HK-2 (cell line): ENCODE measurements at regions not wholly inside any gene's neighbourhood (a gene's known extent, or its start where the extent isn't known, plus 50 kb on each side); places are given as distances from the start of the nearest gene placed in this dataset.

Experiments used
- DNase-seq: peaks from one replicate; pipeline ENCODE4 v3.0.0-alpha.2; 2018; ENCODE audit not compliant: unreplicated experiment

DNA sequence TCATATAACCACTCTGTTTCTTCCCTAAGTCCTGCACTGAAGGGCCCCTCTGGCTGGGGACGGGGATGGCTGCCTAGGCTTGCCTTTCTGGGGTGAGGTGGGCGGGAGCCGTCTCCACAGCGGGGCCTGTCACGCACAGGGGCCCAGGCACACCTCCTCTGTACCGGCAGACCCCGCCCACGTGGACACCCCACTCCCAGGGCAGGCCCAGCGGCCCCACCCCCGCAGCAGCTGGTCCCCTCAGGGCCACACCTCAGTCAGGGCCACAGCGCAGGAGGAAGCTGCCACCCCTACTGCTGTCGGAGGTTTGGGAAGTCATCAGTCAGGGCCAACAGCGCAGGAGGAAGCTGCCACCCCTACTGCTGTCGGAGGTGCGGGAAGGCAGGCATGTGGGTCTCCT is 257.6 kb upstream of the RAB6C start:
- DNase-seq = no peak

DNA sequence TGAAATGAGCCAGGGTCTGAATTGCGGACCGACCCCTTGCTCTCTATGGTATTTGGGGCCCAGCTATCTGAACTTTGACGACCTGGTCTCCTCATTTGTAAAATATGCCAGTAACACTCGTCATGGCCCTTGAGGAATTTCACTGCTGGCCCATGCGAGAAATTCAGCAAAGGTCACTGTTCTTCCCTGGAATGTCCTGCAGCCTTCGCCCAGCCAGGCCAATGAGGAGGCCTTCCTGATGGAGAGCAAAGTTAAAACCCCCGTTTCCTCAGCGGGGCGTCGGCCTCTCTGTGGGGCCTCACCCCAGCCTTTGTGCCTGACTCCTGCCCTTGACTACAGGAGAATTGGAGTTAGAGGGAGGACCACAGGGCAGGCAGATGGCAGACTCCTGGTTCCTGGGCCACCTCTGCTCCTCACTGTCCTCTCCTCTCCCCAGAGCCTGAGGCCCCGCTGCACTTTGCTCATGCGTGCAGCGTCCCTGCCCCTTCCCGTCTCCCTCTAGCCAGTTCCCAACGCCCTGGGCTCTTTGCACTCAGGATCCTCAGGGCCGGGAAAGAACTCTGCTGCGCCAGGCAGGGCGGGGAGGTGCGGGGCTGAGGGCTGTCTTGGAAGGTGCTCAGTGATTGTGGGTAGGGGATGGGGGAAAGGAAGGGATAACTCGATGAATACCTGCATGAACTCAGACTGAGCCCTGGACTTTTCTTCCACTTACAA is 257.0 kb upstream of the RAB6C start:
- no peak for DNase-seq

DNA sequence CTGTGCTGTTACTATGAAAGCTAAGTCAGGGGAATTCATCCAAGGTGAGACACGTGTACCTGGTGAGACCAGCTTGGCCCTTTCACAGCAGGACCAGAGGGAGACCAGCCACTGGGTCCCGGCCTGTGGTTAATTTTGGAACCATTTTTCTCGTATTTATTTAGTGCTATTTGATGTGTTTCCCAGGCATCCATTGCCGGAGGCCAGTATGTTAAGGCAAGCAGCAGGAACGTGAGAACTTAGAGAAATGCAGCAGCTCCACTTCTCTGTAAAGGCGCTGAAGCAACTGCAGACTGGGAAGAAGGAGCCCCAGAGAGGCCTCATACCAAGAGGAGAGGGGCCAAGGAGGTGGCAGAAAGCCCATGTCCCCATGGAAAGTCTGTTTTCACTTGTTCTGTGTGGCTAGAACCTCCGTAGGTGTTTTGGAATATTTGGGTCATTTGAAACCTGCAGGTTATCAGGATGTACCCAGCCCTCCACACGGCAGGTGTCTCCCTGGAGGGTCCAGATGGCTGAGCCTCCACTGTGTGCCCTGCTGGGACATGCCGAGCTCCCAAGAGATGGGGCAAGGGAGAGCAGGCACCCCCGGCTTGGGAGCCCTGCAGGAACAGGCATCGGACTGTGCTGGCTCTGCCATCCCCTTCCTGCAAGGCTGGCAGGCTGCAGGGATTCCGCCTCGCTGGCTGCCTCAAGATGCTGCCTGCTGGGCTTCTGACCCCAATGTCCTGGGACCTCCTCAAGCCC is 256.0 kb upstream of the RAB6C start:
- DNase-seq = no peak

DNA sequence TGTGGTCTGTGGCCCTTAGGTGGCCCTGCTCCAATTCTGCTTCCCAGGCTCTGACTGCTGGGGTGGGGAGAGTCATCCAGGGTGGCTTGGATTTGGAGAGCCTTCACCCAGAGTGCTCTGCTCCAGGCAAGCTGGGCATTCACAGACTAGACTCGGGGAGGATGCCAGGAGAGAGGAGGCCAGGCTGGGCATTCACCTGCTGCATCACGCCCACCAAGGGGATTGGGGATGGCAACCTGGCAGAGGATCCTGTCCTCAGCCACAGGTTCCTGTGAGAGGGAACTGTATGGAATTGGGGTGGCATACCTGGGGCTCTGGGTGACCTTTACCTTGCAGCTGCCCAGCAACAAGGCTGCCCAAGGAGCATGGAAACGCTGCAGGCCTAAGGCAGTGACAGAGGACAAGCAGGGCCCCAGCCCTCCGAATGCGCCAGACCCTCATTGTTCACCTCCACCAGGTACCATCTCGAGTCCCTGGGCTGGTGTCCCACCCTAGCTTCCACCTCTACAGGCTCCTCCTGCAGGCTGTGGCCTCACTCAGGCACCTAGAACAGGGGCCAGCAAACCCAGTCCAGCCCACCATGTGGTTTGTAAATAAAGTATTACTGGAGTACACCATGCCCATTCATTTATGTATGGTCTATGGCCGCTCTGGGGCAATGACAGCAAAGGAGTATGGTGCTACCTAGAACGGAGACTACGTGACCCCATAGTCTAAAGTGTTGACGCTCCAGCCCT is 255.3 kb upstream of the RAB6C start:
- no peak for DNase-seq

DNA sequence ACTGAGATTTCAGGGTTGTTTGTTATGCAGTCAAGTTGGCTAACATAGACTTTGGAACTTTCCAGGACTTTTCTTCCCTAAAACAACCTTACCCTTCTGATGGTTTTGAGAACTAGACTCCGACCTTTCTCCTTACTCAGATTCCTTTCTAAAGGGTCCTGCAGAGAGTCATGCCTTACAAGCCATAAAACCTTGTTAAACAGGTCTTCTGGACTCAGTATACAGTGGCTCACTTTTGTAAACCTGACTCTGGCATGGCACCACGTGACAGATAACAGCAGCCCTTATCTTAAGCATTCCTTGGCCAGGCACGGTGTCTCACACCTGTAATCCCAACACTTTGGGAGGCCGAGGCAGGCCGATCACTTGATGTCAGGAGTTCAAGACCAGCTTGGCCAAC is 253.2 kb upstream of the RAB6C start:
- no peak for DNase-seq

DNA sequence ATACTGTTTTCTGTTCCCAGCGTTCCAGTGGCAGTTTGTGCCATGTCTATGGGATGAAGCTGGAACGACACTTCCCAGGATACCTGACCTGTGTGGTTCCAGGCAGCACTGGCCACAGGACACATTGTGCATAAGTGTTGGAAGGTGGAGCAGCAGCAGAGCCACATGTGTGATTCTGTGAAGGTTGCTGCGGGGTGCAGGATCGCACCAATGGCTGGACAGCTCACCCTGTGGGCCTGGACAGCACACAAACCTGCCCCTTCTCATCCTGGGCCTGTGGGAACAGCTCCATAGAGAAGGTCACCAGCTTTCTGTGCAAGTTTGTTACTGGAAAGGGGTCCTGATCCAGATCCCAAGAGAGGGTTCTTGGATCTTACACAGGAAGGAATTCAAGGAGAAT is 252.2 kb upstream of the RAB6C start:
- no peak for DNase-seq

DNA sequence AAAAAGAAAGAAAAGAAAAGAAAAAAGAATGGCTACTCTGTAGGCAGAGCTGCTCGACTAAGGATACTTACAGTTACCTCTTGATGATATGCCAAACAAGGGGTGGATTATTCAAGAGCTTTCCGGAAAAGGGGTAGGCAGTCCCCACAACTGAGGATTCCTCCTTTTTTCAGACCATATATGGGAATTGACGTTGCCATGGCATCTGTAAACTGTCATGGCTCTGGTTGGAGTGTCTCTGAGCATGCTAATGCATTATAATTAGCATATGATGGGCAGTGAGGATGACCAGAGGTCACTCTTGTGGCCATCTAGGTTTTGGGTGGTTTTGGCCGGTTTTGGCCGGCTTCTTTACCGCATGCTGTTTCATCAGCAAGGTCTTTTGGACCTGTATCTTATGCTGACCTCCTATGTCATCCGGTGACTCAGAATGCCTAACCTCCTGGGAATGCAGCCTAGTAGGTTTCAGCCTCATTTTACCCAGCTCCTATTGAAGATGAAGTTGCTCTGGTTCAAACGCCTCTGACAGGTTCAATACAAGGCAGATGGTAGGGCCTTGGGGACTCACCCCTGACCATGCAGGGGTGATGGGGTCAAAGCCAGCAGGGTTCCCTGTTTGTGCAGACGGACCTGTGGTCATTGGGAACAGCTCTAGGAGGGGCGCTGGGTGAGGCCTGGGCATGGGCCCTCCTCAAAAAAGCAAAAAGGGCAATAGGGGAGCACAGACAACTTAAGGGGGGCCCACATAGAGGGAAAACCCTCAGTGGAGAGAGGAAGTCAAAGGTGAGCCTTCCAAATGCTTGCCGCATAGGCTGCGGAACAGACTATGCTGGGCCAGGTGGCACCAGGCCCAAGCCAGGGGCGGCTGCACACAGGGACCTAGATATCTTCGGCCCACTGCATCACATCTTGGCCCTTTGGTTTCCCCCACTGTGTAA is 251.2 kb upstream of the RAB6C start:
- no peak for DNase-seq

DNA sequence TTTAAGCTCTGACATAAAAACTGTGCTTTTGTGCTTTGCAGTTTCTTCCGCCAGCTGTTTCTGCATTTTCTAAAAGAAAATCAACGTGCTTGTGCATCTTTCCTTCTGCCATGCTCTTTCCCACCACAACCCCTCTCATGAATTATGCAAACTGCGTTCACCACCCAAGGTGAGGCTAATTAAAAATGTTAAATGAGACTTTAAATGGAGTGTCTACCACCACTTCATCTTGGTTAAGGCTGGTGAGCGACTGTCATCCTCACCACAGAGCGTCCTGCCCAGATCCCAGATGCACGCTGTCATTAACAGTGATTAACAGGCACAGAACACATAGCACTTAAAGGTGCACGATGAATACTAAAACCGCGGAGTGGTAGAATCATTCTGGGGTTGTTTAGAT is 250.5 kb upstream of the RAB6C start:
- DNase-seq = no peak

DNA sequence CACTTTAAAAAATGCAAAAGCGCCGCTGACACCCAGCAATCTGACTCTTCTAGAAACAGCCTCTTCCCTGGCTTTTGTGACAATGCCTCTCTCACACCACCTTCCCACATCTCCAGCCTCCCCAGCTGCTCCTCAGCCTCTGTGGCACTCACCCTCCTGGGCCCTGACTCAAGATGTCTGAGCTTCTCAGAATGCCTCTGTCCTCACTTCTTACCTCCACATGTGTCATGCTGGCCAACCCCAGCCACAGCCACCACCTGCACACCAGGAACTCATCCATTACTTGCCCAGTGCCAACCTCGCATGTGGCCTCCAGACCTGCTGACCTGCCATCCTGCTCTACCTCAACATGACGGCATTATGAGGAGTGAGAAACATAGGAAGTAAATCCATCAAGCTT is 249.8 kb upstream of the RAB6C start:
- DNase-seq = no peak

DNA sequence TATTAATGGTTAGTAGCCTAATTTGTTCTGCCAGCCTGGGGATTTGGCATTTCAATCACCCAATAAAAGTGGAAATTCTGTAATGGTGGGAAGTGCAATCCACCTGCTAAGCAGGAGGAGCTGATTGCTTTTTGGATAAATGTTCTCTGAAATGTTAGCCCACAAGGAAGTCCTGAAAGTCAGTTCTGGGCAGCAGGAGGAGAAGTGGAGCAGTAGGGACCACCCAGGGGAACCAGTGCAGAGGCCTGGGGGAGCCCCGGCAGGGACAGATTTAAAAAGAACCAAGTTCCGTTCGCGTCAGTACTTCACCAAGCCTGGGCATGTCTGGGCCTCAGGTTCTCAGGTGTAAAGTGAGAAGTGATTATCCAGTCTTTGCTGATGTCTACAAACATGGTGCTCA is 248.5 kb upstream of the RAB6C start:
- DNase-seq = no peak

DNA sequence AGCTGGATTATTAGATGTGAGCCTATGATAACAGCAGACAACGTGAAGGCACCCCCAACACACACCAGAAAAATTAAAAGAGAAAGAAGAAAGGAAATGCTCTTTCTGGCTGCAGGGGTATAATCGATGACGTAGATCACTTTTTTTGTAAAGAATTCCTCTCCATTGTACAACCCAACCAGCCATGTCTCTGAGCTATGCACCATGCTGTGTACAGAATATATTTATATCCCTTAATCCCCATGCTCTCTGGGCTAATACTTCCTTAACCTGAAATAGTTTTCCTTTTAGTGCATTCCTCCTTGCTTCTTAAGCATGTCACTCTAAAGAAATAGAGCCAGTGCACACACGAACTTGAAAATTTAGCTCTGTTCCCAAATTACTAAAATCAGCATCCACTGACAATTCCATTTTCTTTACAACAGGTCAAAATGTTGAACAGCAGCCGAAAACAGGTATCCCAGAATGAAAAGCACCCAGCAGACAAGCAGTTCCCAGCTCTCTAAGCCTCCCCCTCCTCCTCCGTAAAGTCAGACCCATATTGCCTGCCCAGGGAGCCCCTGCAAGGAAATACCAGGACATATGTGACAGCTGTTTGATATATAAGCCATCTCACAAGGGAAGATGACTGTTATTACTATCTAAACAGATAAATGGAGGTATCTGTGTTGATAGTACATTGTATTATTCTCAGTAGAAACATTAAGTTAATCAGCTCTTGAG is 247.4 kb upstream of the RAB6C start:
- DNase-seq = no peak

DNA sequence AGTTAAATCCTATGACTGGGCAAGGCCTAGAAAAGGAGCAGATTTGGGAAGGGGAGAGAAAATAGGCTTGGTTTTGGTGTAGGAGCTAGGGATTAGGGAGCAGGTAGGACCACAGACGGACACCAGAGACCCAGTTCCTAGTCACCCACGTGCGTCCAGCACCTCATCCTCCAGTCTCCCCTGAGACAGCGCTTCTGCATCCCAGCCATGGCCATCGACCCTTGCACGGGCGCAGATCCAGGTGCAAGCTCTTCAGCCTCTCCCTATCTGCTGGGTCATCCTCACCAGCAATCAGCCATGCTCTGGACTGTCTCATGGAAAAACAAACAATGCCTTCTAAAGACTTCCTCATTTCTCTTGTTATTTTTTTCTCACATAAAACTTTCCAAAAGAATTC is 246.8 kb upstream of the RAB6C start:
- DNase-seq = no peak

DNA sequence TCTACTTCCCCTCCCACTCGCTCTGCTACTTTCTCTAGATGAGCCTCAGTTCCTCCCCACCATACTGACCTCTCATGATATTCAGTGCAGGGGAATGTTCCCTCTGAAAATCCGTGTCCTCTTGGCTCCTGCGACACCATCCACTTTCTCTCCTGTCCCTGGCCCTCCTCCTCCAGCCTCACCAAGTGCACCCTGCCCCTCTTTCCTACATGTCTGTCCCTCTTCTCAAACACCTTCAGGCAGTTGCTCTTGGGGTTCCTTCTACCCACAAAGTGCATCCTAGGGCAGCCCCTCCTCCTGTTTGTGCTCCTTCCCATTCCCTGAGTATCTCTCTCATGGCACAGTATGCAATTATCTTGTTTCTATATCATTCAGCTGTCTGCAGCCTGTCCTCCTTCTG is 246.4 kb upstream of the RAB6C start:
- DNase-seq = no peak

DNA sequence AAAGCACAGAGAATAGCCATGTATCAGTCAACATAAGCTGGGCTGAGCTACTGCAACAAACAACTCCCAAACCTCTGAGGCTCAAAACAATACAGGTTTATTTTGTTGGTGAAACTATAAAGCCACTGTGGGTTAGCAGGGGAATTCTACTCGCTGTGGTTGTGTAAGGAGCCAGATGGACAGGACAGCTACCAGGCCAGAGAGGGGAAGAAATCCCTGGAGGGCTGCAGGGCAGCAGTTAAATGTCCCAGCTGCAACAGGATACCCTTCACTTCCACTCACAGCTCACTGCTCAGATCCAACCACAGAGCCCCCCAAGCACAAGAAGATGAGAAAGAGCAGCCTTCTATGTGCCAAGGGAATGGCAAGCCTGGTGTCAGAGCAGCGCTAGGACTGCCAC is 245.9 kb upstream of the RAB6C start:
- DNase-seq = no peak

DNA sequence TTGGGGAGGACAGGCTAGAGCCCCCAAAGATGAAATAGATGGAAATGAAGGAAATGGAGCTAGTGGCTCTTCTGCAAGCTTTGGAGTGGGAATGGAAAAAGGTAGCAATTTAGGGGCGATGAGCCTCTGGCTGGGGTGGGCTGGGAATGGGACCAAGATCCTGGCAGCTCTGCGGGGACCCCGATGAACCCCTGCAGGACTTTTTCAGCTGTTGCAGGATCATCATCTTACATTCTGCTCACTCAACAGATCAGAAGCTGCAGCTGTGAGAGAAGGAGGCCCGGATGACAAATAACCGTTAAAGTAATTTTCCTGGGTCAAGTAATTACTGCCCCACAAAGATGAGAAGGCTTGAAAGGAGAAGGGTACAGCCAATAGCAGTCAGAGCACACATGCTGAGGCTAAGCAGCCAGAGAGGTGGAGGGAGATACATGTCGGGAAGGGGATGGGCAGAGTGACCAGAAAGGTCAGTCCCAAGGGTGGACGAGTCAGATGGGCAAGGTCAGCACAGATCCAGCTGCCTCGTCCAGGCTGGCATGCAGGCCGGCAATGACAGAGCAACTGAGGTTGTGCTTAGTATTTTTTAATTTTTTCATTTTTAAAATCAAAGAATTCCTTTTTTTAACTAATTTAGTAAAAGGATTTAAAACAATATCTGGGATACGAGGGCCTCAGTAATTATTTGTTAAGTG is 245.0 kb upstream of the RAB6C start:
- DNase-seq = no peak

DNA sequence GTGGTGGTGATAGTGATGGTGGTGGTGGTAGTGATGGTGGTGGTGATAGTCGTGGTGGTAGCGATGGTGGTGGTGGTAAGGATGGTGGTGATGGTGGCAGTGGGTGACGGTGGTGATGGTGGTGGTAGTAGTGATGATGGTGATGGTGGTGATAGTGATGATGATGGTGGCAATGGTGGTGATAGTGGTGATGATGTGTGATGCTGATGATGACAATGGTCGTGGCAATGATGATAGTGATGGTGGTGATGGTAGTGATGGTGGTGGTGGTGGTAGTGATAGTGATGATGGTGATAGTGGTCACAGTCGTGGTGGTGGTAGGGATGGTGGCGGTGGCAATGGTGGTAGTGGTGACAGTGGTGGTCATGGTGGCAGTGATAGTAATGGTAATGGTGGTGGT is 243.9 kb upstream of the RAB6C start:
- DNase-seq = no peak

DNA sequence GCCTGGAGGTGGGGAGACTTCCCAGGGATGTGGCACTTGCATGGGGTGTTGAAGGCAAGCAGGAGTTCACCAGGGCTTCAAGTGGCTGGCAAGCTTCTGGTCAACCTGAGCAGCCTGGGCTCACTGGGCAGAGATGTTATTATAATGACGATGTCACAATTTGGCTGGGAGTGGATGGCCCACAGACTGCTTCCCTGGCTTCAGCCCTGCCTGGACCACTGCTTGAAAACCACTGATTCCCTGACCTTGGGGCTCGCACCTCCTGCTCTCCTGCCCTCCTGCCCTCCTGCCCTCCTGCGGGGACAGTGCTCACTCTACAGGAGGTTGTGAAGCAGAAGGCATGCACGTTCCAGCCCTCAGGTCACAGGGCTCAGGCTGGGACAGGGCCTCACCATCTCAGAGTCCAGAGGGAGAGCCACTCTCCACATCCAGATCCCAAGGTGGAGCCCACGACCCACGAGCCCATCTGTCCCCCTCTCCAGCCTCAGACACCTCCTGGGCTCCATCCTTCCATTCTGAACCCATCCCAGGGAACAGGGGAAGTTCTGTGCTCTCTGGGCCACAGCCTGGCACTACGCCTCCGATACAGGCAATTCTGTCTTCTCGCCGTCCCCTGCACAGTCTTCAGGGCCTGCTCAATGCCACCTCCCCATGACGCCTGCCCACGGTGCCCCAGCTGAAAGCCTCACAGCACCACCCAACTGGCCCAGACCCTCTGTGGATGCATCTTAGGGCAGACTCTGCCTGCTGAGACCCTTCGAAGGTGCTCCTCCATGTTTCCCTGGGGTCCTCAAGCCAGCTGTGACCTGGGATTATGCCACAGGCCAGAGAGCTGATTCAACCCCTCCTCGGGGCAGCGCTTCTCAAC is 241.6 kb upstream of the RAB6C start:
- DNase-seq = no peak

DNA sequence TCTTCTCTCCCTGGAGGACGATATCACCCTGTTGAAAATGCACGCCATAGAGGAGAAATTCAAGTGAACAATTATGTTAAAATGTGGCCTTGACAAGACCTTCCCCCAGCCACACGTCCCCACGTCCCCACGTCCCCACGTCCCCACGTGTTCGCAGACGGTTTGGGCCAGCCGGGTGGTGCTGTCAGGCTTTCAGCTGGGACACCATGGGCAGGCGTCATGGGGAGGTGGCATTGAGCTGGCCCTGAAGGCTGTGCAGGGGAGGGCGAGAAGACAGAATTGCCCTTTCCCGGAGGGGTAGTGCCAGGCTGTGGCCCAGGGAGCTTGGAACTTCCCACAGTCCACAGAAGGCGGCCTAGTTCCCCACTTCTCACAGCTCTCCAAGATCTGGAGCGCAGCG is 240.7 kb upstream of the RAB6C start:
- DNase-seq = no peak

DNA sequence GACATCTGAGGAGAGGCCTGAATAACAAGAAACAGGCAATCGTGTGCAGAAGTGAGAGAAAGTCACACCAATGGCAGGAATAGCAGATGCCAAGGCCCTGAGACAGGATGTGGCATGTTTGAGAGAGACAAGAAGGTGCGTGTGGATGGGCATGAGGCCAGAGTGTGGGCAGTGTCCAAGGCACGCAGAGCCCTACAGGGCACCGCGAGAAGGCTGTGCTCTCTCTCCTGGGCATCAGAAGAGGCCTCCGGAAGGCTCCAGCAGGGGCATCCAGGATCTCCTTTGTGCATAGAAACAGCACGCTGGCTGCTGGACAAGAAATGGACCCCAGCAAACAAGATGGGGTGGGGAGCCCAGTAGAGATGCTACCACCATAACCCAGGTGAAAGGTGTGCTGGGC is 239.0 kb upstream of the RAB6C start:
- no peak for DNase-seq

DNA sequence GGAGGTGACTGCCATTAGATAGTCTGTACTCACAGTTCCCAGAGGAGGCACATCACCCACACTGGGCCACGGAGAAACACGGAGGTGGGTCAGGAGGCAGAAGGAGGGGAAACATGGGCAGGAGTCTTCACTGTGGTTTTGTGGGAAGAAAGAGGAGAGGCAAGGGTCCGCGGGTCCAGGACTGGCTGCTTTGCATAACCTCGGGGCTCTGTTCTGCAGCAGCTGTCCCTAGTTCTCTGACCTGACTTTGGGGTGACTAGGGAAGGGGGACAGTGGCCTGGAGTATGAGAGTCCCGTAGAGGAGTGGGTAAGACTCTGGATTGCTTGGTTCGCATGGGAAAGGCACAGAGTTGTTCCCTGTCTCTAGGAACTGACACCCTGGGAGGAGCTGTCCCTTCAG is 238.3 kb upstream of the RAB6C start:
- no peak for DNase-seq
